Neutrophil (primary cell): ENCODE measurements at regions not wholly inside any gene's neighbourhood (a gene's known extent, or its start where the extent isn't known, plus 50 kb on each side); places are given as distances from the start of the nearest gene placed in this dataset.

Experiments used
- H3K27ac ChIP-seq: fragments of 200-600 bp; sonication (generic); 2 replicates; pipeline ENCODE4 v1.5.1; 2016; ENCODE audit warnings: mild to moderate bottlenecking, moderate library complexity
- H3K27me3 ChIP-seq: fragments of 200-600 bp; sonication (generic); 2 replicates; pipeline ENCODE4 v1.6.0; 2016; ENCODE audit warnings: mild to moderate bottlenecking
- H3K36me3 ChIP-seq: fragments of 200-600 bp; sonication (generic); 2 replicates; pipeline ENCODE4 v1.5.1; 2017
- H3K4me1 ChIP-seq, 2 experiments: fragments of 200-600 bp in 1 of 2; sonication (generic) in 1 of 2; 1 replicate in 1 of 2; 2 replicates in 1 of 2; pipeline versions ENCODE4 v1.5.1 to v1.6.1; 2013 to 2016; ENCODE audit warnings: low read depth in 1 of 2, low read length in 1 of 2, mild to moderate bottlenecking in 1 of 2, moderate library complexity in 1 of 2; ENCODE audit not compliant: control insufficient read depth in 1 of 2, insufficient read depth in 1 of 2
- H3K4me3 ChIP-seq, 2 experiments: fragments of 200-600 bp in 1 of 2; sonication (generic) in 1 of 2; 1 replicate in 1 of 2; 2 replicates in 1 of 2; pipeline ENCODE4 v1.5.1; 2013 to 2016; ENCODE audit warnings: low read depth in 1 of 2, low read length in 1 of 2, mild to moderate bottlenecking in 1 of 2, moderate library complexity in 1 of 2
- H3K9me3 ChIP-seq: fragments of 200-600 bp; sonication (generic); 2 replicates; pipeline ENCODE4 v1.5.1; 2016
- TF ChIP-seq, protein P1 (sequence below): fragments of 200-600 bp; sonication (generic); IDR thresholded peaks from 2 replicates; pipeline ENCODE4 v1.5.1; 2016; ENCODE audit warnings: antibody characterized with exemption

DNA sequence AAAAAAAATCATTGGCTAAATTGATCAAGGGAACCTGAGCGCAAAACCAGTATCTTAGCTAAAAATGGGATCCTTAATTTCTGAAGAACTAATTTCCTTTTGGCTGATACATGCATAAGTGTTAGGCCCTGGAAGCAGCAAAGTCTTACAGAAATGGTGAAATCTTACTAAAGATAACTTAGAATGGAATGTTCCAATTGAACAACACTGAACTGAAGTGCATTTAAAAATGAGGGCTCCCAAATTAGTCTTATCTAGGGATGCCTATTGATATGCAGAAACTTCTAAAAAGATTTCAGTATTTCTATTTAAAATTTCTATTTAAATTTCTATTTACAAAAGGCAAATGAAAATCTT is 120.7 kb upstream of the BANK1 start:
- Histone ChIP-seq H3K36me3 (no peaks in the 10 kb centered on the region), H3K4me1 (no peaks in the 10 kb centered on the region), H3K4me3 (no peak overlapping the region), H3K27me3 (no peaks in the 10 kb centered on the region), H3K27ac (no peak overlapping the region), H3K9me3 (no peaks in the 10 kb centered on the region)
- TF ChIP-seq, protein P1, sequence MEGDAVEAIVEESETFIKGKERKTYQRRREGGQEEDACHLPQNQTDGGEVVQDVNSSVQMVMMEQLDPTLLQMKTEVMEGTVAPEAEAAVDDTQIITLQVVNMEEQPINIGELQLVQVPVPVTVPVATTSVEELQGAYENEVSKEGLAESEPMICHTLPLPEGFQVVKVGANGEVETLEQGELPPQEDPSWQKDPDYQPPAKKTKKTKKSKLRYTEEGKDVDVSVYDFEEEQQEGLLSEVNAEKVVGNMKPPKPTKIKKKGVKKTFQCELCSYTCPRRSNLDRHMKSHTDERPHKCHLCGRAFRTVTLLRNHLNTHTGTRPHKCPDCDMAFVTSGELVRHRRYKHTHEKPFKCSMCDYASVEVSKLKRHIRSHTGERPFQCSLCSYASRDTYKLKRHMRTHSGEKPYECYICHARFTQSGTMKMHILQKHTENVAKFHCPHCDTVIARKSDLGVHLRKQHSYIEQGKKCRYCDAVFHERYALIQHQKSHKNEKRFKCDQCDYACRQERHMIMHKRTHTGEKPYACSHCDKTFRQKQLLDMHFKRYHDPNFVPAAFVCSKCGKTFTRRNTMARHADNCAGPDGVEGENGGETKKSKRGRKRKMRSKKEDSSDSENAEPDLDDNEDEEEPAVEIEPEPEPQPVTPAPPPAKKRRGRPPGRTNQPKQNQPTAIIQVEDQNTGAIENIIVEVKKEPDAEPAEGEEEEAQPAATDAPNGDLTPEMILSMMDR = no peak

- TF ChIP-seq, protein P1 = no peak
- Histone ChIP-seq H3K27me3 (no peaks in the 10 kb centered on the region), H3K36me3 (no peaks in the 10 kb centered on the region), H3K9me3 (no peaks in the 10 kb centered on the region), H3K4me1 (no peaks in the 10 kb centered on the region), H3K27ac (no peak overlapping the region), H3K4me3 (no peak overlapping the region)
Measured at GRCh38 chr4:101669138-101669831, 121.2 kb upstream of the BANK1 start.

- H3K4me1 ChIP-seq = no peaks in the 10 kb centered on the region
- H3K4me3 ChIP-seq = no peak overlapping the region
- TF ChIP-seq, protein P1 = no peak
- no peaks in the 10 kb centered on the region for H3K36me3 ChIP-seq
- no peaks in the 10 kb centered on the region for H3K9me3 ChIP-seq
- H3K27ac ChIP-seq = no peak overlapping the region
- H3K27me3 ChIP-seq = no peaks in the 10 kb centered on the region
Measured at GRCh38 chr4:101667348-101667747, 123.2 kb upstream of the BANK1 start.

DNA sequence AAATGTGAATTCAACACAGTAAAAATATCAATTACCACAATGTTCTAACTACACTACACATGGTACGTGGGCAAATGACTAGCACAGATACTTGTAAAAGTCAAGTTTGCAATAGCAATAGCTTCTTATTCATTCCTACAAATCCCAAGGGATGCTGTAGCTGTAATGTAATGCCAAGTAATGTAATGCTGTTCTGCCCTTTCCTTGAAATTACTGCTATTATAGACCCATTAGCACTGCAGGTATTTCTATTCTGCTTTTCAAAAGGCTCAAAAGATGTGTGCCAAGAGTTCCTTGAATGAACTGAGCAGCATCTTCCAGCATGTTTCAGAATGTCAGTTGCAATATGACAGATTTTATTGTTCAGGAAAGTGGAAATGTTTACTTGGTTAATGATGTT is 129.9 kb upstream of the BANK1 start:
- no peaks in the 10 kb centered on the region for H3K36me3 ChIP-seq
- no peaks in the 10 kb centered on the region for H3K4me1 ChIP-seq
- TF ChIP-seq, protein P1 = no peak
- H3K27ac ChIP-seq = no peak overlapping the region
- no peaks in the 10 kb centered on the region for H3K27me3 ChIP-seq
- no peak overlapping the region for H3K4me3 ChIP-seq
- no peaks in the 10 kb centered on the region for H3K9me3 ChIP-seq

- H3K36me3 ChIP-seq = no peaks in the 10 kb centered on the region
- TF ChIP-seq, protein P1 = no peak
- no peaks in the 10 kb centered on the region for H3K27me3 ChIP-seq
- H3K4me1 ChIP-seq = no peaks in the 10 kb centered on the region
- H3K9me3 ChIP-seq = no peaks in the 10 kb centered on the region
- no peak overlapping the region for H3K27ac ChIP-seq
- no peak overlapping the region for H3K4me3 ChIP-seq
Measured at GRCh38 chr4:101655857-101656256, 134.7 kb upstream of the BANK1 start.

GRCh38 chr4:101655005-101655404 is 135.5 kb upstream of the BANK1 start:
- no peaks in the 10 kb centered on the region for H3K36me3 ChIP-seq
- no peak overlapping the region for H3K27ac ChIP-seq
- H3K4me3 ChIP-seq = no peak overlapping the region
- no peaks in the 10 kb centered on the region for H3K4me1 ChIP-seq
- no peaks in the 10 kb centered on the region for H3K9me3 ChIP-seq
- no peaks in the 10 kb centered on the region for H3K27me3 ChIP-seq
- TF ChIP-seq, protein P1 = no peak
